ENCODE measurements at regions not wholly inside any gene's neighbourhood (a gene's known extent, or its start where the extent isn't known, plus 50 kb on each side); places are given as distances from the start of the nearest gene placed in this dataset.

DNA sequence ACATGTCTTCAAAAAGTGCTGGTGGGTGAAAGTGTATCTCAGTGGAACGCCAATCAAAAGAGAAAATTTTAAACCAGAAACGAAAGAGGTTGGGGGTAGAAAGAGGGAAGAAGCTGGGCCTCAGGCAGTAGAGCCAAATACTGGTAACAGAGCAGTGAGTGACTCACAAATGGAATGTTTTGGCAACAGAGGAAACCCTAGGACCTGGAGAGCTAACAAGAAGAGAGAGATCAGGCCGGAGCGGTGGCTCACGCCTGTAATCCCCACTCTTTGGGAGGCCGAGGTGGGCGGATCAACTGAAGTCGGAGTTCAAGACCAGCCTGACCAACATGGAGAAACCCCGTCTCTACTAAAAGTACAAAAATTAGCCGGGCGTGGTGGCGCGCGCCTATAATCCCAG lies 450.8 kb upstream of the NAALADL2 start:
- DNase-seq = no peak

DNA sequence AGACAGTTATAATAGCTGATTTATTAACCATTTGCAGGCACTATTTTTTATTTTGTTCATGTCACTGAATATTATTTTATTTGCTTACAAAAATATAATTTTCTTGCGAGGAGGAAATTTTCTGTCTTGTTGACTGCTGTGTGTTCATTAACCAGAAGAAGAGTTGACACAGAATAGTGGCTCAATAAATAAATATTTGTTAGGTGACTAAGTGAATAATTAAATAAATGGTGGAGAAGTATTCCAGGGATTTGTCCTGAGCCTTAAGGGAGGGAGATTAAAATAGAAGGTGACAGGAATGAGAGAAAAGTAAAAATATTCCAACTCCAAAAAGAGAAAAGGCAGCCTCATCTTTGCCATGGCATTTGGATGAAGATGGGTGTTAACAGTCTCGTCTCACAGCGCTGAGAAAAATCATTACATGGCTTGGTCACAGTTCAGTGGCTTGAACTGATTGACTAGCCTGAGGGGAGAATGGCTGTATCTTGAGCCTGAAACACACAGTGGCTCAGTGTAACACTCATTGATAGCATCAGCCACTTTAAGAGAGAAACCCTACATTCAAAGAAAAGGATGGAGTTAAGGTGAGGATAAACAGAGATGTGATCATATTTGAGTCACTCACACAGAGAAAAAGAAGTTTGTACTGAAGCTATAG lies 449.9 kb upstream of the NAALADL2 start:
- DNase-seq = no peak

DNA sequence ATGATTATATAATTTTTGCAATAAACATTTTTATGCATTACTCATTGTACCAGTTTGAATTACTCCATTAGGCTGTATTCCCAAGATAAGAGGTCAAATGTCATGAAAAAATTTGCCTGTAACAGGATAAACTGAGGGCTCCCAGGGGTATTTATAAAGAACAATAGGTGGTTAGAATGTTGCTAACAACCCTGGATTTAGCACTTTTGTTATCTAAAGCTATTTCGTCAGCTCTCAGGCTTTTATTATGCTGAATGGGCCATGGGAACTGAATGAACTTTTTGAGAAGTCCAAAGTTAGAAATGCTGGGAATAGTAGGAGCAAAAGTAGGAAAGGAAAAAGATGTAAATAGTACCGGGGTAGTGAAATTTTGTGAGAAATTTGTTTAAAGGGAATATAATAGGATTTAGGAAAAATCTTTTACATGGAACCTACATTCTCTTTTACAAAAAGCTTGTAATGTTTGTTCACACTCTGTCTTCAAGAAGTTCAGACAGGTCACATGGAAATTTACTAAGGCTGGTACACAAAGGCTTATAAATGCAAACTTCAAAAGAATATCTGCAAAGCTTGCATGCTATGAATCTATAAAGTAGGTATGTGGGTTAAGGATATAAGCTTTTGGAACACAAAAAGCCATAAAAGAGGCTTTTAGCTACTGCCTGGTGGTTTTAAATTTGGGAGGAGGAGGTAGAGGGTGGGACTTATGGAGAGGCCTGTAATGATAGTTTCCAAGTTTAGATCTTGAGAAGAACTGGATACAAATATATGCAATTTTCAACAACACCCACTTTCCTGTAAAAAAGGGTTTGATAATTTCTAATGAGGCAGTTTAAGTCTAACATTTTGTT lies 445.8 kb upstream of the NAALADL2 start:
- DNase-seq = no peak

DNA sequence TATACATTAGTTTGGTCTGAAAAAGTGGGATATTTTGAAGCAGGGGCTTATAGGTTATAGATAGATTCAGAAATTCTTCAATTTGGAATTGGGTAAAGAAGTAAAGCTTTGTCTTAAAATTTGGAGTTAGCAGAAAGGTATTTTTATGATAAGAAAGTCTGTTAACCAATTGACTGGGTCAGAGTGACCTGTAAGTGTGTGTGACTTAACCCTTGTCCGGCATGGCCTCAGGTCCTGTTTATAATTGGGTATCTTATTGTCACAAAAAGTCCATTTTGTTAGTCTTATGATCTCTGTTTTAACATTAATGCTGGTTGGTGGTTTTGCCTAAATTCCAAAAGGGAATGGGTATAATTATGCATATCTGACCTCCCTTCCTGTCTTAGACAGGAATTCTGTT lies 444.2 kb upstream of the NAALADL2 start:
- DNase-seq = no peak

DNA sequence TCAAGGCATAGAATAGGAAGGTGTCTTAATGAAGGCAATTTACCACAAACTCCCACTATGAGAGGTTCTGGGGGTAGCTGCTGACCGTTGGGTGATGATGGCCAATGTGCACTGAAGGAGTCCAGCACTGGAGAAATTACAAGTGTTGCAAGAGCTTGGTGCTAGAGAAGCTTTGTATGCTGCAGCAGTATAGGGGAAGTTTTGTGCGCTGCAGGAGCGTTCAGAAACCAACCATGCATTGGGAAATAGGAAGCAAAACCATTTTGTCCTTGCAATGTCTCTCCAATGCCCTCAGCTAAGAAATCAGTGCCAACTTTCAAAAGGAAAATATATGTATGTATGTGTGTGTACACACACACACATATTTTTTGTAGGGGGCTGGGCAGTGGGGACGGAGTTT lies 441.6 kb upstream of the NAALADL2 start:
- no peak for DNase-seq

DNA sequence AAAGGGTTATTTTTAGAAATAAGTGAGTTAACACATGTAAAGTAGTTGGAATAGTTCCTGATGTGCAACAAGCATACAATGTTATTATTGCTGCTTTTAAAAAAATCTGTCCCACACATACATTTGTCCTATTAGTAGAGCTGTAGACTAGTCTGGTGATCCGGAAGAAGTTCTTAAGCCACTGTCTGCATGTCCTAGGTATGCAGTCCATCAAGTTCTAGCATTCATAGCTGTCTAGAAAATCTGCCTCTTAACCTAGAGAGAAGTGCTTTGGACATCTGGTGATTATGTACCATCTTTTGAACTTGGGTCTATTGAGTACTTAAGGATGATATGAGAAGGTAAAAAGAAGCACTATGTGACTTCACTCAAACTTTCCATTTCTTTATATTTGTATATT lies 439.9 kb upstream of the NAALADL2 start:
- DNase-seq = no peak

DNA sequence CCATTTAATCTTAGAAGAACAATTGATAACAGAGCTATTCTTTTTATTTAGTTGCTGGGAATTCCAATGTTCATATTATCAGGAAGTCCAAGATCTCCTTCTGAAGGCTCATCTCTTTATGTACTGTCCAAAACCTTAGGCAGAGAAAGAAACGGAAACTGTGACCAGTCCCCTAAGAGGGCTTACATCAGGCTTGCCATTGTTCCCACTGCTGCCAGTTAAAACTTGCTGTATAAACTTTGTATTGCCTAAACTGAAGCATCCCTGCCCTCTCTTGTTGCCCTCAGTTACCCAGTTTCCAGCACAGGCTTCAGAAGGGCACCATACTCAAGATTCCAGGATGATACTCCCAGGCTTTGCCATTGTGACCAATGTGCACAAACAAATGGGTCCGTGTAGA lies 435.2 kb upstream of the NAALADL2 start:
- no peak for DNase-seq

DNA sequence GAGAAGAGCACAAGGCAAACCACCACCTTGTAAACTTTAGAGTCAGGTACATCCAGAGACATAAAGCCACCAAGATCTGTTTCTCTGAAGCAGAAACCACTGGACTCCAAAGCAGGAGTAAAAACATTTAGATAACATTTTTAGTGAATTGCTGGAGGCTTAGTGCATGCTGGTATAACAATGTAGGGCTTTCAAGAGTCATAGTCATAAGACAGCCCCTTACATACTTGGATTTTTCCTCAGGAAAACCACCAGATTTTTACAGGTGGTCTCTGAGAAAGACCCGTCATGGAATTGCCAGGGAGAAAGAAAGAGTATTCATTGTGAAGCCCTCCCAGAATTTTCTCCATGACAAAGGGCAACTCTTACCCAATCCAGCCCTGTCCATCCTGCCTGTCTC lies 434.5 kb upstream of the NAALADL2 start:
- DNase-seq = no peak

DNA sequence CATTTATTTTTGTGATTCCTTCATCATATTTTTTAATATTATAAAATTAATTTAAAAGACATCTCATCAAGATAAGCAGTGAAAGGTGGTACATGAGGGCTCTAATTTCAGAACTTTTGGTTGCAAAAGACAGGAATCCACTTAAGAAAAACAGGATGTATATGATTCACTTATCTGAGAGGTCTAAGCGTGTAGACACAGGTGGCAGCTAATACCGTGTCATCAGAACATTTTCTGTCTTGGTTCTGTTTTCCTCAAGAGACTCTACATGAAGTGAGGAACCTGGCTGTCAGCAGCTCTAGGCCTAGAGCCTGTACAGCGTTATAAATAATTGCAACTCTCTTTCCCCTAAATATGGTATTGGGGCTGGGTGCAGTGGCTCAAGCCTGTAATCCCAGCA lies 433.7 kb upstream of the NAALADL2 start:
- DNase-seq = no peak

DNA sequence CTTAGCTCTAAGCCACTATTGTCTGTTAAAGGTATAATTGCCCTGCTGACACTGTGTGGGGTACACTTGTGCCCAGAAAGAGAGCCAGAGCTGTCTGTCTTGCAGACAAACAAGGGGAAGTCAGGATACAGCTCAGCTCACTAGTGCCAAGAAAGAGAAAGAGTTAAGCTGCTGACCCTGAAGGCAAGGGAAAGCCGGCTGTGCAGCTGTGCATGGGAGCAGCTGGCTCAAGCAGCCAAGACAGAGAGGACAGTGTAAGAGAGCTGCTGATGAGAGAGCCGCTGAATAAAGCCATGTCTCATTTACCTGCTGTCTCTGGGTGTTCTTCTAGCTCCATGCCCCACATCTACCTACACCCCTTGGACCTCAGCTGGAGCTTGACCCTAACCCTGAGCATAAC lies 428.1 kb upstream of the NAALADL2 start:
- DNase-seq = no peak

DNA sequence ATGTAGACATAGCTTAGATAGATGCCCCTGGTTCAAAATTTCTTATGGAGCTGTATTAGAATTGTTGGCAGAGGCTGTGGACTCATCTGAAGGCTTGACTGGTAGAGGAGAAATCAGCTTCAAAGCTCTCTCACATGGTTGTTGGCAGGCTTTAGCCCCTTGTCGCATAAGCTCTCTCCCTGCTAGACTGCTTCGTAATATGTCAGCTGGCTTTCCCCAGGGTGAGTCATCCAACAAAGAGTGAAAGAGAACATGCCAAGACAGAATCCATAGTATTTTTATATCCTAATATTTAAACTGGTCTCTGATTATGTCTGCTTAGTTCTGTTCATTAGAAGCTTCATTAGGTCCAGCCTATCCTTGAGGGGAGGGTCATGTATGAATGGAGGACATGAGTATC lies 427.4 kb upstream of the NAALADL2 start:
- DNase-seq = no peak

DNA sequence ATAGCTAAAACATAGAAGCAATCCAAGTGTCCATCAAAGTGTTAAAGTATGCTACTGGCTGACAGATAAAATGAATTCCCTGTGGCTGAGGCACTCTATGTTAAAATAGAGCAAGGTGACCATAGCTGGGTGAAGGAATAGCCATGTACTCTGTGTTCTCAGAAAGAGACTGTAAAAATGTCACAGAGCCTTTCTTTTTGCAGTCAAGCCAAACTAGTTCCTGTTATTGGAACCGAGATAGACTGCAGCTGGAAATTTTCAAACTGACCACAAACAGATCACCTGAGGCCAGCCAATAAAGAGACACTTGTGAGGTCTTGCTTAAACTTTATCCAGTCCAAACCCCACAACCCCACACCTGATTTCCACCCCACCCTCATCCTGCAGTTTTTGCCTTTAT lies 422.8 kb upstream of the NAALADL2 start:
- DNase-seq = no peak

DNA sequence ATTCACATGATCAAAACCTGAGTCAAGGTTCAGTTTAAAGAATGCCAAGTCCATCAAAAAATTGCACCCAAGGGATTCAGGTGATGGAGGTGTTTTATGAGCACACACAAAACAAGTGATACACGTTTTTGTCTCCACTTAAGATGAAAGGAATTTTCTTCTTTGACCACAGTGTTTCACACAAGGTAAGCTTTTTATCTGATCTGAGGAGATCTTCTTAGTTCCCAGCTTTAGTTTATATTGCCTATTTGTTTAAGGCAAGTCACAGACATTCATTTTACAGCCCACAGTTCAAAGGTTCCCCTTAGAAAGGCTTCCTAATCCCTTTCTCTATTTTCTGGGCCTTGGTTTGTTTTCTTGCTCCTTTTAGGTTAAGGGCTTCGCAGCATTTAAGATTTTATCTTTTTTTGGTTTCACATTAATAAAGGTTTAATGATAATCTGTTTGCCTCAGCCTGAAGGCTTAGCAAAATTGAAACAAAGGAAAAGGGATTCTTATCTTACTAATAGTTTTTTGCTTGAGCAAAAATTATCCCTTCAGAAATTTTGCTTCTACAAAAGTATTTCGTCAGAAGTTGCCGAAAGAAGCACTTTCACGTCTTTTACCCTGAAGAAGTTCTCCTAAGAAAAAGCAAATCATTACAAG lies 420.5 kb upstream of the NAALADL2 start:
- no peak for DNase-seq

DNA sequence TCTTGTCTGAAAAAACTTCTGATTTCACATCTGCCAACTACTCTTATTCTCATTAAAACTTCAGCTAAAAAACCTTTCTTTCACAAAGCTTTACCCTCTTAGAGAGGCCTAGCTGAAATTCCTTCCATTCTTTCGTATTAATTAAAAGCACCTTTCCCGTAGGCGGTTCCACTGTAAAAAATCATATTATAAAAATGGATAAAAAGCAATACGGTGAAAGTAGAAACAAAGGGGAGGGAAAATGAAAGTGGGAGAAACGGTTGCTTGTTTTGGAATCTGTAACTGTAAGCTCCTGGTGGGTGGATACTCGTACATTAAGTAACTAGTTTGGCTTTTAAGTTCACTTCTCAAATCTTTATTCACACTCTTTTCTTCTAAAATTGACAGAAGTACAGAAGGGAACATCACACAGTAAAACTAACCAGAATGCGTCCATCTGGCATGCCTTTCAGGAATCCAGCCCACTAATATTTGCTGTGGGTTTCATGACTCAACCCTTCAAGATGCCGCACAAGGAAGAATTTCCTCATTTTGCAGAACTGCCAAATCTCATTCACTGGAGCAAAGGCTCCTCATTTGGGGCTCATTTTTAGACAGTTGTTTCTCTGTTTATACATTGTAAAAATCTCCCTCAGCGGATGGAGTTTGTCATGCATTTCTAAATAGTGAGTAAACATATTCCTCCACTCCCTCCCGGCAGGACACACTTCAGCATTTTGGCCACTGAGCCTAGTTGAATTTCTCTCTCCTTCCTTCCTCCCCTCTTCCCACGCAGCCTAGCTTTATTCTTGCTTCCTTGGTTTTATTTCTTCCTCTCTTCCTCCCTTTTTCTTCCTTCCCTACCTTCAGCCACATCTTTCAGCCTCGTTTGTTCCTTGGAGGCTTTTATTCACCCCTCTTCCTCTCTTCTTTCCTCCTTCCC lies 419.5 kb upstream of the NAALADL2 start:
- DNase-seq = peak; percentile 4

DNA sequence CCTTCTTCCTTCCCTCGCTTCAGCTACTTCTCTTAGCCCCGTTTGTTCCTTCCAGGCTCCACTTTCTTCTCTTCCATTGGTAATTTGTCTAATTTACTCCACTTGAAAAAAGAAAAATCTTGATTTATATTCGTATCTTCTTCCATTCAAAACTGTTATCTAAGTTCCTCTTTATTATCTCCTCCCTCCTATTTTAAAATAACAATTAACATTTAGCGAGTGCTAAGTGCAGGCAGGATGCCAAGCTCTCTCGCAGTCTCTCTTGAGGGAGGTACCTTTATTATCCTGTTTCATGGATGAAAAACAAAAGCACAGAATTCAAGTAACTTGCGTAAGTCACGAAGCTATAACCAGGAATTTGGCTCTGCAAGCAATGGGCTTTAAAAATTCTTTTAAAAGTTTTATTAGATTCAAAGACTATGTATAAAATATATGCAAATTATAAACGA lies 418.9 kb upstream of the NAALADL2 start:
- peak; percentile 37 for DNase-seq

DNA sequence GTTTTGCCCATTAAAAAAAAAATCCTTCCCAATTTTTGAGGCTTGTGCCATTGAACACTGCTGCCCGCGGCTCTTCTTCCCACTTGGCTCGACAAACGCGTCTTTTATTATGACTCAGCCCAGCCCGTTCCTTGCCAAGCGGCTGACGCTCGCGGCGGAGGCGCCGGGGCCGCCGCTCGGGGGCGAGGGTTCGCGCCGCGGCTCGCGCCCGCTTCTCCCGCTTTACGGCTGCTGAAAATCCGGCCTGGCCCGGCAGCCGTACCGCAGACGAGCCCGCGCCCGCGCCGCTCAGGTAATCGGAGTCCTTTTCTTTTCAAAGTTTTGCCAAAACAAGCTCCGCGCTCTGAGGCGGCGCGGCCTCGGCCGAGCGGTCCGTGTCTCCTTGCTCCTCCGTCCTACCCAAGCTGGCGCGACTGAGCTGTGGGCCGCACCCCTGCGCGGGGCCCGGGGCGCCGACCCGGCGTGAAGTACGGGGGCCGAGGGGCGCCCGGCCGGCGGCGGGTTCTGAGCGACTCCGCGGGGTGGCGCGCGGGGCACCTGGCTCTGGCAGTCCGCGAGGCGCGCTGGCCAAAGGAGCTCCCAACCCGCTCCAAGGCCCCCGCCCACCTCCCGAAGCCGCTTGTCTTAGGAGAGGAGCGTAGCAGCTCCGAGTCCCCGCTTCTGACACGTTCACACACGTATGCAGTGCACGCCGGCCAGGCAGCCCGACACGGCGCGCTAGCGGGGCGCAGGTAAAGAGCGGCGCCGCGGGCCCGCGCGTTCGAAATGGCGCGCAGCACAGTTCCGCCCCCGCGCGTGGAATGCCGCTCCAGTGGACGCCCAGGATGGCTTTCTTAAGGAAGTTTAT lies 418.2 kb upstream of the NAALADL2 start:
- peak; percentile 83 for DNase-seq

DNA sequence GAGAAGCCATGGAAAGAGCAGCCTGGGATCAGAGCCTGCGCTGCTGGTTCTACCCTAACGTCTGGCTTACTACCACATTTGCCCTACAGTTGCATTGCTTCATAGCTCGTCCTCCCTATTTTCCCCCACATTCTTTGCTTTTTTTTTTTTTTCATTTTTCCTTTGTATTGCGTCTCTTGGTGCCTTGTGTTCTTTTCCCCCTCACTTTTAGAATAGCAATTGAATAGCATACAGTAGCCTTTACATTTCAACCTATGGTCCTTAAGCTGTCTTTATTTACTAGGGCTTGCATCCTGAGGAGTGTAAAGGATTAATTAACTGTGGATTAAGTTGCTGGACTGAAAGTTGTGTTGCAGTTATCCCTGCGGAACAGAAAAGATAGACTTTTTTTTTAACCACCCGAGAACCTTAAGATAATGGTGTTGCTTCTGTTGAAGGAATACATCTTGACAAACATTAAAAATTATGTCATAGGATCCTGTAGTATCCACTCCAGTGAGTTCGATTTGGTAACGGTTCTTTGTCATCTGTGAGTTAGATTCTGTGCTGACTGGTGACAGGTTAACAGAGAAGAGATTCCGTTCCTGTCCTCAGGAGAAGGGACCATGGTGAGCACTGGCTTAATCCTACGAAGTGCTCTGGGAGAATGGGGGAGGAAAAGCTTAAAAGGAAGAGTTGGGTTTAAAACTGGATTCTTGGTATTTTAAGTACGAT lies 417.4 kb upstream of the NAALADL2 start:
- peak; percentile 23 for DNase-seq

DNA sequence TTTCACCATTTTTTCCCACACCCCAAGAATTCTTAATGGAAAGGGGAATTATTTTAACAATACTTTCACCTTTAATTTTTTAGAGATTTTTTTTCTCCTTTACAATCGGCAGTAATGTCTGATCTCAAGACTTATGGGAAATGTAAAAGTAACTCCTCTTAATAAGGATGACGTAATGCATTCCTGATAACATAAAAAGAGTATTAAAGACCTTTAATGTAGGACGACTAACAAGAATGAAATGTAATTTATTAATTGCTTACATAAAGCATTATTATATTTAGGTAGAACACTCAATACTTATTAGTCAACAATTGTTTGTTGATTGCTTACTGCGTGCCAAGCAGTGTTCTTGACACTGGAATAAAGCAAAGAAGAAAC lies 416.8 kb upstream of the NAALADL2 start:
- DNase-seq = no peak

DNA sequence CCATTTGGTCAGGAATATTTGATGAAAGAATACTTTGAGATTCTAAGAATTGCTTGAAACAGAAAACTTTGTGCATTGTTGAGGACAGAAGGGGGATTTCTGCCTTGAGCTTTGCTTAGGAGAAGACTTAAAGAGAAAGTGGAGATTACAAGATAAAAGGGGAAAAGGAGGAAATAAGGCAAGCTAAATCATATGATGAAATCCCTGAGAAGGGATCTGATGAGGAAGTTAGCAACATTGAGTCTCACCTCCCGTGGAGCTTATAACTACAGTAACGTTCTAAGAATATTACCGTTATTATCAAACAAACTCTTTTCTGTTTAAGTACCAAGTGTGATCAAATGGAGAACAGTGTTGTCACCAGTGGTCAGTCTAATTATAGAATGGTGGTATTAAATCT lies 414.7 kb upstream of the NAALADL2 start:
- DNase-seq = no peak

DNA sequence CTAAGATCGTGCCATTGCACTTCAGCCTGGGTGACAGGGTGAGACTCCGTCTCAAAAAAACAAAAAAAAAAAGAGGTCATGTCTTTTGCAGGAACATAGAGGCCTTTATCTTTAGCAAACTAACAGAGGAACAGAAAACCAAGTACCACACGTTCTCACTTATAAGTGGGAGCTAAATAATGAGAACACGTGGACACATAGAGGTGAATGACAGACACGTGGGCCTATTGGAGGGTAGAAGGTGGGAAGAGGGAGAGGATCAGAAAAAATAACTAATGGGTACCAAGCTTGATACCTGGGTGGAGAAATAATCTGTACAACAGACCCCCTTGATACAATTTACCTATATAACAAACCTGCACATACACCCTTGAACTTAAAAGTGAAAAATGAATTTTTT lies 401.4 kb upstream of the NAALADL2 start:
- no peak for DNase-seq

DNA sequence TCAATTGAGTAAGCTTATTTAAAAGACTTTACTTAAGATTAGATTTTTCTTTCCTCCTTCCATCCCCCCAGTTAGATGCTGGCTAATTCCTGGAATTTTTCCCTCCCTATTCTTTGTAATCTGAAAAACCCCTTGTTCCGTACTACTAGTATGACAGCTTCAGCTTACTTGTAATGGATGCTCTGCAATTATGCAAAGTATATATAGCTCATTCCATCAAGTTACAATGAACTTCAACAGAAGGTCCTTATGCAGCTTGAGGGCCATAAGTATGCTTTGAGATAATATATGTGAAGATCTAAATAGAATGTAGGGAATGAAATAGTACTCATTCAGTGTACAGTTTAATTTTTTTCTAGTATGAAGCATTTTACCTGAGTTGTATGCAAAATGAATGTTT lies 398.3 kb upstream of the NAALADL2 start:
- no peak for DNase-seq
